ENCODE measurements at regions not wholly inside any gene's neighbourhood (a gene's known extent, or its start where the extent isn't known, plus 50 kb on each side); places are given as distances from the start of the nearest gene placed in this dataset.
"Not testable (repeated sequence)": the region's sequence is repeated elsewhere in the genome, so short reads cannot be mapped to it uniquely, and the experiment has no call there.

DNA sequence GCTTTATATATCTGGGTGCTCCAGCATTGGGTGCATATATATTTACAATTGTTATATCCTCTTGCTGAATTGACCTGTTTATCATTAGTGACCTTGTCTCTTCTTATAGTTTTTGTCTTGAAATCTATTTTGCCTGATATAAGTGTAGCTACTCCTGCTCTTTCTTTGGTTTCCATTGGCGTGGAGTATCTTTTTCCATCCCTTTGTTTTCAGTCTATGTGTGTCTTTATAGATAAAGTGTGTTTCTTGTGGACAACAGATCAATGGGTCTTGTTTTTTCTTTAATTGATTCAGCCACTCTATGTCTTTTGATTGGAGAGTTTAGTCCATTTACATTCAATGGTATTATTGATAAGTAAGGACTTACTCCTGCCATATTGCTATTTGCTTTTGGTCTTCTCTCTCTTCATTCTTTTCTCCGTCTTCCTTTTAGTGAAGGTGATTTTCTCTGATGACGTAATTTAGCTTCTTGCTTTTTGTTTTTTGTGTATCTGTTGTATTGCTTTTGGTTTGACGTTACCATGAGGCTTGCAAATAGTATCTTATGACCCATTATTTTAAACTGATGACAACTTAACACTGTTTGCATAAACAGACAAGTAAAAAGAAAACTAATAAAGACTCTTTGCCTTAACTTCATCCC is 347.6 kb downstream of the TMEM121 start:
- DNase-seq (ENCODE audit: low read depth in 2 of 2): no peak

DNA sequence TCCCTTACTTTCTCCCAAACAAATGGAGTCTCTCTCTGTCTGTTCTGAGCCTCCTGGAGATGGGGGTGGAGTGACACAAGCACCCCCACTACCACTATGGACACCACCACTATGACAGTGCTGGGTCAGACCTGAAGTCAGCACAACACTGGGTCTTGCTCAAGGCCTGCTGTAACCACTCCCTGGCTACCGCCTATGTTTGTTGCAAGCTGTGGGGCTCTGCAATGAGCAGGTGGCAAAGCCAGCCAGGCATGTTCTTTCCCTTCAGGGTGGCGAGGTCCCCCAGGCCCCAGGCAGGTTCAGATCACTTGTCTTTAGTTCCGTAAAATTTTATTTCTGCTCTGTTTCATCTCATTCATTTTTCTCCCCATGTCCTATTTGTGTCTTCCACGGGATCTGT is 349.8 kb downstream of the TMEM121 start:
- DNase-seq (ENCODE audit: low read depth in 2 of 2): no peak

DNA sequence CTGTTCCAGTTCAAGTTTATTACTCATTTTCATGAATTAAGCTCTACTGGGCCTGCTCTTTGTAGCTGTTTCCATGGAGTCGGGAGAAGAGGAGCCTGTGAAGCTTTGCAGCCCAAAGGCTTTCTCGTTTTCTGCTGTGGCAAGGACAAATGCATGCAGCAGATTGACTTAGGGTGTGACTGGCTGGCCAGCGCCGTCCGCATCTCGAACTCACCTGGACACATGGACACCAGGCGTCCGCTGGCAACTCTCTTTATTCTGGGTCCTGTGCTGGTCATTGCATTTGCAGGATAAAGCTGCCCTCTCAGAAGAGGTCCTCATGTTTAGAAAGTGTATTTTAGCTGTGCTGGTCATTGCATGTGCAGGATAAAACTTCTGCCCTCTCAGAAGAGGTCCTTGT is 350.4 kb downstream of the TMEM121 start:
- no peak for DNase-seq (ENCODE audit: low read depth in 2 of 2)

DNA sequence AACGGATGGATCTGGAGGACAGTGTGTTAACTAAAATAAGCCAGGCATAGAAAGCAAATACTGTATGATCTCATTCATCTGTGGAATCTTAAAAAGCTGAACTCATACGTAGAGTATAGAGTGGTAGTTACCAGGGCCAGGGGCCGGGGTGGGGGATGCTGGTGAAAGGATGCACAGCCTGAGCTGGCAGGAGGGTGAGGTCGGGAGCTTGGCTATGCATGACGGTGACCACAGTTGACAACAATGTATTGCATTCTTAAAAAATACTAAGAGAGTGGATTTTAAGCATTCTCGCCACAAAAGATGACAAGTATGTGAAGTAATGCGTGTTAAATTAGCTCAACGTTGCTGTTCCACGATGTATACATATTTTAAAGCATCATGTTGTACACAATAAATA is 351.3 kb downstream of the TMEM121 start:
- no peak for DNase-seq (ENCODE audit: low read depth in 2 of 2)

DNA sequence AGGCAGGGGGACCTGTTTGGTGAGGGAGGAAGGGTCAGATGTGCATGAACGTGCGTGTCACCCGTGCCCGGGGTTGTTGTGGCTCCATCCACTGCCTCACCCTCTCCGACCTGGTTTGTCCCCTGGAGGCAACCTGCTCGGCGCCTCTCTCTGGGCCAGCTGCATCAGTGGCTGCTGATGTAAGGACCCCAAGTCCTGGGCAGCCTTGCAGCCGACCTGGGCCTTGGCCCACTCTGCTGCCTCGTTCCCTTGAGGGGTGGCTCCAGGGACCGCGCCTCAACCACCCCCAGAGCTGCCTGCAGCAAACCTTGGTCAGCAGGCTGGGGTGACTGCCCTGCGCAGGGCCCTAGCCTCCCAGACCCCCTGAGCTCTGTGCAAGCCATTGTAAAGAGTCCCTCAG is 351.7 kb downstream of the TMEM121 start:
- DNase-seq (ENCODE audit: low read depth in 2 of 2): no peak

DNA sequence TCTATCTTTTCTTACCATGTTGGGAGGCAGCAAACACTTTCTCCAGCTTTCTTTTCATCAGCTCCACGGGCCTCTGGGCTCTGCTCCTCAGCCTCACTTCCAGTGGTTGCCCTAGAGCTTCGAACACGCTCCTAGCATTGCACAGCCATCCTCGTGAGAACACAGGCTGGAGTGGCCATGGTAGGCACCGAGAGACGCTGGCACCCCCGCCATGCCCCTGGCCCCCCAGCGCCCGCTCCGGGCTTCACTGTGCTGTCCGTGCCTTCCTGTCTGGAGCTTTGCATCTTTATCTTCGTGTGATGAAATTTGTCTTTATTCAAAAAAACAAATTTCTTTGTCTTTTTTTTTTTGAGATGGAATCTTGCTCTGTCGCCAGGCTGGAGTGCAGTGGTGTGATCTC is 352.2 kb downstream of the TMEM121 start:
- no peak for DNase-seq (ENCODE audit: low read depth in 2 of 2)

DNA sequence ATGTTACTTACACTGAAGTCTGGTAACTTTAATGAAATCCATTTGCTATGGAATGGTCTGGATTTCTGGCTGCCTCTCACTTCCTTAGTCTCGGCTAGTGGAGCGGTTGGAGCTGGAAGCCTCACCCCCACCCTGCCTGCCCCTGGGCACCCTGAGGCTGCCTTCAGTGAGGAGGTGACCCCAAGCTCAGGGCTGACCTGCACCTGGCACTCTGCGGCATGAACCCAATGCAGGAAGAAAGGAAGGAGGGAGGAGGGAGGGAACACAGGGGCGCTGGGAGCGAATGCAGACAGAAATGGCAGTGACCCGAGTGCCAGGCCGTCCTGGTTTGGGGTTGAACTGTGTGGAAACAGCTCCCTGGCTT is 353.1 kb downstream of the TMEM121 start:
- DNase-seq (ENCODE audit: low read depth in 2 of 2): no peak

DNA sequence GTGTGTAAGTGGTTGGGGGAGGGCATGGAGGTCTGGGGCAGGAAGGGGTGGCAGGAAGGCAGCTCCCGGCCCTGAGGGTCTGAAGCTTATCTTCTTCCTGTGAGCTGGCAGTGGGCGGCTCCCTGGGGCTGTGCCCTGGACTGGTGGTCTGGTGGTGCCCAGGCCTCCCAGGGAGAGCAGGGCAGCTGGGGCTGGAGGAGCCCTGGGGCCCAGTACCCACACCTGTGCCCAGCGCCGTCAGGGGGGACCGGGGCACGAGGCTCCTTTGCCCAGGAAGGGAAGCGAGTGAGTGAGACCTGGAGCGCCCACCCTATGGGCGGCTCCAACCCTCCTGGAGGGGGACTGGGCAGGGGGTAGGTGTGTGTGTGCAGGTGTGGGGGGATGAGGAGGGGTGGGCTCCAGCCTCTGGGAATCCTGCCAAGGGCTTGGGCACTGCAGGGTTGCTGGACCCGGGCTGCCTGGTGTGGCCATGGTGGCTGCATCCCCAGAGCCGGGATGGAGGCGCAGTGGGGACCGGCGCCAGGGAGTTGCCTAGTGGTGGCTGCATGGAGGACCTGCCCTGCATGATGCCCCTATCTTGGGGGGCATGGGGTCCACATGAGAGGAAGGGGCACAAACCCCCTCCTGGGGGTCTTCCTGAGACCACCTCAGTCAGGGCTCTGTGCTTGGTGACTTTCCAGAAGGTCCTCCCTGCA is 353.6 kb downstream of the TMEM121 start:
- no peak for DNase-seq (ENCODE audit: low read depth in 2 of 2)

DNA sequence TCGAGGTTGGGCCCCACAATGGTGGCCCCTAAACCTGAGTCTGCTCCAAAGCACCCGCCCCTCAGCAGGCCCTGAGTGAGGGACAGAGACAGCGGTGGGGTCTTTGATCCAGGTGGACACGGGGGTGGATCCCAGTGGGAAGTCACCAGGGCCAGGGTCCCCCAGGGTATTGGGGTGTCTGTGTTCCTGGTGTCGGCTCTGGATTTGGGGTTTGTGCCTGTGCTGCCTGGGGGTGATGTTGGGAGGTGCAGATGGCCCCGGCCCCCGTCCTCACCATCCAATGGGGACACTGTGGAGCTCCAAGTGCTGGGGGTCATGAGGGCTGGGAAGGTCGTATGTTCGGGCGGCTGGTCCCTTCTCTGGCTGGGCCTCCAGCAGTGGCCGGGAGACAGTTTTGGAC is 354.2 kb downstream of the TMEM121 start:
- DNase-seq (ENCODE audit: low read depth in 2 of 2): no peak

DNA sequence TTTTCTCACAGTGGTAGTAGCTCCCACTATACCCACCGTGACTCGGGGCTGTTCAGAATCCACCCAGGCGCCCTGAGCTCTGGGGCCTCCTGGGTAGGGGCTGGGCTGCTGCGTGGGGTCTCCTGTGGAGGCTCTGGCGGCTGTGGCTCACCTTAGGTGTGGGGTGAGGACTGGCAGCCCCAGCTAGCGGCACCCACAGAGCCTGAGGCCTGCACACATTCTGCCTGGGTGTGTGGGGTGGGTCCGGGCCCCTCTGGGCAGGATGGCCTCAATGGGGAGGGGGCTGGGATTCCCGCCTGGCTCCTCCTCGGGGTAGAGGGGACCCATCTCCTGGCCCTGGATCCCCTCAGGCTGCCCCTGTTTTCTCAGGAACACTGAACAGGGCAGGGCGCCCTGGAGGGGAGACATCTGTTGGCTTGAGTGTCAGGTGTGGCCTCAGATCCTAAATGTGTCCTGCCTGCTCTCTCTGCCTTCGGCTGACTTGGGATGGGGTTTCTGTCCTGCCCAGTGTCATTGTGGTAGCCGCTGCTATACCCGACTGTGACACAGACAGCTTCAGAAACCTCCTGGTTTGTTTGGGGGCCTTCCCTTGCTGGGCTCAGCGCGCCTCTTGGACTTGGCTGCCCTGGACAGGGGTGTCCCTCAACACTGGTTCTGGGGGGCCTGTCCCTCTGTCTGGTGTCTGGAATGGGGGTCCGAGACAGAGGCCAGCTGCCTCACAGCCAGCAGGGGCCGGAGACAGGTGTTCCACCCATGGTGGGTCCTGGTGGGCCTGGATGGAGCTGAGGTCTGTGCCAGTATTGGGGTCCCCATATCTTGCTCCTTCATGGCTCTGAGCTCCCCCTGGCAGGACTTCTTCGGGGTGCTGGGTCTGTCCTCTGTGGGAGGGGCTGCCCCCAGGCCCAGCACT is 354.9 kb downstream of the TMEM121 start:
- DNase-seq (ENCODE audit: low read depth in 2 of 2): no peak

DNA sequence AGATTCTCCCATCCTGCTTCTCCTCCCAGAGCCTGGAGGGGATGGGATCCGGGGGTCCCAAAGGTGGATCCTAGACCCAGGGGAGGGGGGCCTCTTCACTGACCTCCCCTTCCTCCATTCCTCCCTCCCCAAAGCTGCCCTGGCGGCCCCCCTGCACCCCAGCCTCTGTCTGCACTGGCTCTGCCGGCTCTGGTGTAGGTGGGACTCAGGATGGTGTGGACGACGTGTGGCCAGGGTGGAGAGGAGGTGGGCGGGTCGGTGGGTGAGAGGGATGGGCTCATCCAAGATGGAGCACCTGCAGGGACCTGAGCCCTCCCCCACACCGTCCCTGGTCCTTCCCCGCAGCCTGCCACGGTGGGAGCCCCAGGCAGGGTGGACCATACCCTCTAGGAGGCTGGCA is 355.6 kb downstream of the TMEM121 start:
- not testable (repeated sequence) for DNase-seq (ENCODE audit: low read depth in 2 of 2)

DNA sequence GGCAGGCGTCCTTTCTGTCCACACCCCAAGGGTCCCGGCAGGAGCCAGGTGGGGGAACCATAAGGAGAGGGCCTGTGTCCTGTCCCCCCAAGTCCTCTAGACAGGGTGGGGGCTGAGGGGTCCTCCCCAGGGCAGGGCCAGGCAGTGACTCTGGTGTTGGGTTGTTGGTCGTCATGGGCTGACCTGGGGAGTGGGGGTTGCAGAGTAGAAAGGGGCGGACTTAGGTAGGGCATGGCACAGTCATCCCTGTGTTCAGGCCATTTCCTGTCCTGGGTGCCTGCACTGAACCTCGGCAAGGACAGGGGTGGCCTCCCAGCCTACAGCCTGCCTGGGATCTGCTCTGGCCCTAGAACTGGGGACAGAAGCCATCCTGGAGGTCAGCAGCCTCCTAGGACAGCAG is 356.2 kb downstream of the TMEM121 start:
- DNase-seq (ENCODE audit: low read depth in 2 of 2): no peak

DNA sequence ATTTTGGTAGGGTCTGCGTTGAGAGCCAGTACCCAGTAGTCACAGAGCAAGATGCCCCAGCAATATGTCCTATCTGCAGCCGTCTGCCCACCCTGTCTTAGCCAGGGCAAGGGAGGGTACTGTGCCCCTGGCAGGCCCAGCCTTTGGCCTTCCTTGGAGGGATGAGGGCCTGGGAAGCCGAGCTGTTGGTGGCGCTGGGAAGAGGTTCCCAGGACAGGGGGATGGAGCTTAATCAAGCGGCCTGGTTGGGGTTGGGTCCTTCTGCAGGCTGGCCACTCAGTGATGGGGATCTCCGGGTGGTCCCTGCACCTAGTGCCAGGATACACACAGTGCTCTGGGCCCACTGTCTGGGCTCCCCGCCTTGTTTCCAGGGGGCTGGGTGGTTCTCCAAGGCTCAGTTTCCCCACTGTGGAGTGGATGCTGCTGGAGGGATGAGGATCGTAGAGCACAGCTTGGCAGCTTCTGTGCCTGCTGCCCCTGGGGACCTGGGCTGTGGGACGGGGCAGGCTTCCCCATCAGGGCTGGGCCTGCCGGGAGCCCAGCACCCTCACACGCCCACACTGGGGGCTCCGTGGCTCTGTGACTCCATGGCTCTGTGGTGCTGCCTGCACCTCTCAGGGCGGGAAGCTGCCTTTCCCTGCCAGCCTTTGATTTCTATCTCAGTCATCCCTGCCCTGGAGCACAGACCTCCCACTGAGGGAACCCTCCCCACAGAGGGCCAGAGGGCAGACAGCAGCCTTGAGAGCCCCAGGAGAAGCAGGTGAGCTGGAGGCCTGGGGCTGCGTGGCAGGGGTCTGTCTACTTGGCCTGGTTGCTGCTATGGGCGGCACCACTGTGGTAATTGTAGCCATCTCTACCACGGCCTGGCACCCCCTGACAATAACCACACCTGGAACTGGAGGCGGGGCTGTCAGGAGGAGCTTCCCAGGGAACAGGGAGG is 357.0 kb downstream of the TMEM121 start:
- DNase-seq (ENCODE audit: low read depth in 2 of 2): no peak

DNA sequence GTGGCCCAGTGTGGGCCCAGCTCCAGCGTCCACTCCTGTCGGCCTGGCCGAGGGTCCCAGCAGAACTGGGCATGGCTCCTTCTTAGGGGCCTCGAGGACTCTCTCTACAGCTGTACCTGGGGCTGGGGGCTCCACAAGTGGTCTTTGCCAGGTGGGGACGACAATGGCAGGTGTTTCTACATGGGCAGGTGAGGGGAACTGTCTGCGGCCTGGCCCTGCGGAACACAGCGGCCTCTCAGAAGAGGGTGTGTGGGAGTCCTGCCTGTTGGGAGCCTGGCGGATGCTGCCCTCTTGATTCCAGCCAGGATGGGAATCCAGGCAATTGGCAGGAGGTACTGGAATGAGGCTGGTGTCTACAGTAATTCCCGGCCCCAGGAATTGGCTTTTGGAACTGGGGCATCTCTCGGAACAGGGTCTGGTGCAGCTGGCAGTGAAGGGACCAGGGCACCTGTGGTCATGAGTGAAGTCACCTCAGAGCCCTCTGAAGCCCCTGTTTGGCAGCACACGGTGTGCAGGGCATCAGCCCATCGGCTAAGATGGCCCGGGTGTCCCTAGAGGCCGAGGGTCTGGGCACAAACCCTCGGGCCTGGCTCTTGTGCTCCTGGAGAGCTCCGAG is 357.9 kb downstream of the TMEM121 start:
- not testable (repeated sequence) for DNase-seq (ENCODE audit: low read depth in 2 of 2)

DNA sequence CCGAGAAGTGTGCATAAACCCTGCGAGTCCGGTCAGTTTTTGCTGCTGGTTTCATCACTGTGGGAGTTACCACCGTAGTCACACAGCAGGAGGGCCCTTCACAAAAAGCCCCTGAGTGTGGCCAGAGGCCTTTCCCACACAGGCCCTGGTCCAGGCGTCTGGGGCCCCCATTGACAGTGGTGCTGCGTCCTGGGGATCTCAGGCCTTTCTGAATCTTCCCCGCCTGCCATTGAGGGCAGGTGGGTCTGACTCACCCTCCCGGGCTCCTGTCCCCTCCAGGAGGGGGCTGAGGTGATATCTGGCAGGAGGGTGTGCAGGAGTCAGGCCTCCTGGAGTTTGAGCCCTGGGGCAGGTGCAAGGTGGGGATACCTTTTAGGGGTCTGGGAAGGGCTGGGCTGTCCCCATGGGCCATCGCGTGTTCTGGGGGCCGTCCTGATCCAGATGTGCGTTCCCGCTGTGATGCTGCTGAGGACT is 358.5 kb downstream of the TMEM121 start:
- no peak for DNase-seq (ENCODE audit: low read depth in 2 of 2)

DNA sequence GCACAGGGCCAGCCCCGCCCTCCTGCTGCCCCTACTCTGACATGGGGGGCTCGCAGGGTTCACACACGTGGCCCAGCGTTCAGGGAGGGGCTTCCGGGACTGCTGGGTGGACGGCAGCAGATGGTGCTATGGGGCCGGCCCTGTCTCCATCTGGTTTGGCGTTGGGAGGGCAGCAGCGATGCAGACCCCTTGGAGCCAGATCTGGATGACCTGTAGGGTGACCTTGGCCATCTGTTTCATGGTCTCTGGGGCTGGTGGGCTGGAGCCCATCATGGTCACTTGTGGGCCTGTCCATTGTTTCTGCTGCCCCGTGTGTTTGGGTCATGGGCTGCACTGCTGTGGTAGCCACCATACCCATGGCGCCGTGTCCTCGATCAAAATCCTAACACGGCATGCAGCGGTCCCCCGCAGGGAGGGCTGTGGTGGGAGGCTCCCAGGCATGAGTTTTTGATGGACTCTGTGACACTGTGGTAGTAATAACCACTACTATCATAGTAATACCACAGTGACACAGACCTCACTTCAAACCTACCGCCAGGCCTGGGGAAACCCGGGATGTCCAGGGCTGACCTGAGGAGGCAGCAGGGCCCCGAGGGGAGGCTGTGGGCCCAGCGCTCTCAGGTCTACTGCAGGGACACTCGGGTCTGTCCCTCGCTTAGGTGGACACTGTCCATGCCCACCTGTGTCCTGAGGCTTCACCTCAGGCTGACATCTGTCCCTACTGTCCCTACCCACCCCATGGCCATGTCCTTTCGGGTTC is 359.4 kb downstream of the TMEM121 start:
- DNase-seq (ENCODE audit: low read depth in 2 of 2): no peak

DNA sequence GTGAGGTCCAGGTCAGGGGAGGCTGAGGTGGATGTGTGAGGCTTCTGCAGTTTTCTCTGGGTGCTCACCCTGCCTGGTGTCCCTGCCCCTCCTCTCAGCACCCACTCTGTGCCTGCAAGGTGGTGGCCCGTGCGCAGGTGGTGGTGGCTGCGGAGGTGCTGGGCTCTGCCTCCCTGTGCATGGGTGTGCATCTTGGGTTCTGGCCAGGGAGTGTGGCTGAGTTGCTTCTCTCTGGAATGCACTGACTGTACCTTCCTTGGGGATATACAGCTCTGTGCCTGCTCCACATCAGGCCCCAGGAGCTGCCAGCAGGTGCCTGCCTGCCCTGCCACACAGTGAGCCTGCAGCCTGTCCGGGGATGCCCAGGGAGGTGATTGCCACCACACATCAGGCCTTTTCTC is 360.4 kb downstream of the TMEM121 start:
- DNase-seq (ENCODE audit: low read depth in 2 of 2): not testable (repeated sequence)

DNA sequence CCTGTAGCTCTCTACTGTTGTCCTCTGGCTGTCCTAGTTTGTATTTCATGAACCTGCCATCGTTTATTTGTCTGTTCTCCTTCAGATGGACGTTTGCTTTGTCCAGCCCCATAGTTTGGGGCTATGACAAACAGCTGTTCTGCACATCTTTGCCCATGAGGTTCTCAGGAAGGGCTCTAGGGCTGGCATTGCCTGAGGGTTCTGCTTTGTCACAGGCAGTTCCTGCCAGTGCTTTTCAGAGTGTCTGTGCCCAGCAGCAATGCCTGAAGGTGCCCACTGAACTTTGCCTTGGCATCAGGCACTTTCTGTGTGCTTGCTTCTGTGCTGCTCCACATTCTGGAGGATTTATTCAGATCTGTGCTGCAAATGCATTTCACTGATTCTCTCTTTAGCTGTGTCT is 361.3 kb downstream of the TMEM121 start:
- DNase-seq (ENCODE audit: low read depth in 2 of 2): no peak

DNA sequence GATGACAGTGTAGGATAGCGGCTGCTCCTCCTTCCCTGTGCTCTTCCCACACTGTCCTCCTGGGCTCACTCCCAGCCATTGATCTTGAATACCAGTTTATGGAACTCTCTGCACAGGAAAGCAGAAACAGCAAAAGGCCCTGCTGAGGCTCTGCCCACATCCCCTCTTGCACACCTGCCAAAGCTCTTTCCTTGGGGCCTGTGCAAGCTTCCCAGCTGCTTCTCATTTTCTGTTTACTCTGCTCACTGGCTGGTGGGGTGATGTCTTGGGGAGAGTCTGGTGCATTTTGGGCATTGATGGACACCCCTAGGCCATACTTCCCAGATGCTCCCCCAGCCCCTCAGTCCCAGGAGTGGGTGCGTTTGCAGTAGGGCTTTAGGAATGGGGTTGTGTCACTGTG is 361.8 kb downstream of the TMEM121 start:
- no peak for DNase-seq (ENCODE audit: low read depth in 2 of 2)
